ENCODE measurements at regions not wholly inside any gene's neighbourhood (a gene's known extent, or its start where the extent isn't known, plus 50 kb on each side); places are given as distances from the start of the nearest gene placed in this dataset.

GRCh38 chr1:17912491-17912890, 157.4 kb downstream of the ACTL8 start:
- Histone ChIP-seq H3K4me3 (ENCODE audit: low read depth, low read length) (no peak overlapping the region), H2BK120ac (ENCODE audit: insufficient read depth, low read length, poor library complexity) (no peak overlapping the region), H4K12ac (ENCODE audit: low read depth, low read length) (no peak overlapping the region), H2BK12ac (ENCODE audit: low read length) (no peak overlapping the region), H3K18ac (ENCODE audit: low read length) (no peak overlapping the region), H3K4ac (ENCODE audit: low read depth, low read length) (no peak overlapping the region), H4K91ac (ENCODE audit: low read depth, low read length) (no peak overlapping the region), H3K4me1 (ENCODE audit: control insufficient read depth in 1 of 2, insufficient read depth in 2 of 2, low read length in 2 of 2) (no peaks in the 10 kb centered on the region), H3K9ac (ENCODE audit: low read length) (no peak overlapping the region), H2AK5ac (ENCODE audit: low read length) (no peak overlapping the region), H3K27me3 (ENCODE audit: insufficient read depth, low read length) (no peaks in the 10 kb centered on the region), H3K79me2 (ENCODE audit: control insufficient read depth, insufficient read depth, low read length, poor library complexity) (no peaks in the 10 kb centered on the region), H3K4me2 (ENCODE audit: low read length) (no peak overlapping the region), H3K27ac (ENCODE audit: low read depth, low read length) (no peak overlapping the region), H2BK5ac (ENCODE audit: low read depth, low read length, poor library complexity) (no peak overlapping the region), H2AFZ (ENCODE audit: insufficient read depth, low read length, poor library complexity) (no peak overlapping the region), H3K79me1 (ENCODE audit: low read length) (no peaks in the 10 kb centered on the region), H3K23ac (ENCODE audit: low read length) (no peak overlapping the region), H4K8ac (ENCODE audit: low read depth, low read length) (no peak overlapping the region), H3K9me3 (ENCODE audit: insufficient read depth, low read depth, low read length) (no peaks in the 10 kb centered on the region), H3K36me3 (ENCODE audit: control insufficient read depth in 1 of 2, insufficient read depth in 2 of 2, low read length in 2 of 2) (no peaks in the 10 kb centered on the region), H3K14ac (ENCODE audit: low read length) (no peak overlapping the region)
- no CpG with 5 or more reads among the region's 7 CpGs for WGBS (ENCODE audit: extremely low coverage, insufficient coverage, insufficient read length)
- no peak for DNase-seq

GRCh38 chr1:17913326-17914115, 158.4 kb downstream of the ACTL8 start:
- no peak overlapping the region for H3K9ac ChIP-seq (ENCODE audit: low read length)
- no peak overlapping the region for H3K18ac ChIP-seq (ENCODE audit: low read length)
- H4K8ac ChIP-seq (ENCODE audit: low read depth, low read length): no peak overlapping the region
- no peaks in the 10 kb centered on the region for H3K4me1 ChIP-seq (ENCODE audit: control insufficient read depth in 1 of 2, insufficient read depth in 2 of 2, low read length in 2 of 2)
- WGBS (ENCODE audit: extremely low coverage, insufficient coverage, insufficient read length): no CpG with 5 or more reads among the region's 14 CpGs
- H3K4ac ChIP-seq (ENCODE audit: low read depth, low read length): no peak overlapping the region
- no peak overlapping the region for H2AFZ ChIP-seq (ENCODE audit: insufficient read depth, low read length, poor library complexity)
- H3K27ac ChIP-seq (ENCODE audit: low read depth, low read length): no peak overlapping the region
- H3K4me2 ChIP-seq (ENCODE audit: low read length): no peak overlapping the region
- H3K9me3 ChIP-seq (ENCODE audit: insufficient read depth, low read depth, low read length): no peaks in the 10 kb centered on the region
- H3K23ac ChIP-seq (ENCODE audit: low read length): no peak overlapping the region
- H3K4me3 ChIP-seq (ENCODE audit: low read depth, low read length): no peak overlapping the region
- H2BK5ac ChIP-seq (ENCODE audit: low read depth, low read length, poor library complexity): no peak overlapping the region
- no peak overlapping the region for H2BK120ac ChIP-seq (ENCODE audit: insufficient read depth, low read length, poor library complexity)
- no peak overlapping the region for H2AK5ac ChIP-seq (ENCODE audit: low read length)
- H3K14ac ChIP-seq (ENCODE audit: low read length): no peak overlapping the region
- no peak overlapping the region for H2BK12ac ChIP-seq (ENCODE audit: low read length)
- no peaks in the 10 kb centered on the region for H3K36me3 ChIP-seq (ENCODE audit: control insufficient read depth in 1 of 2, insufficient read depth in 2 of 2, low read length in 2 of 2)
- H4K12ac ChIP-seq (ENCODE audit: low read depth, low read length): no peak overlapping the region
- no peak for DNase-seq
- no peaks in the 10 kb centered on the region for H3K27me3 ChIP-seq (ENCODE audit: insufficient read depth, low read length)
- no peaks in the 10 kb centered on the region for H3K79me1 ChIP-seq (ENCODE audit: low read length)
- H3K79me2 ChIP-seq (ENCODE audit: control insufficient read depth, insufficient read depth, low read length, poor library complexity): no peaks in the 10 kb centered on the region
- no peak overlapping the region for H4K91ac ChIP-seq (ENCODE audit: low read depth, low read length)

- no CpG with 5 or more reads among the region's 7 CpGs for WGBS (ENCODE audit: extremely low coverage, insufficient coverage, insufficient read length)
- no peak overlapping the region for H3K23ac ChIP-seq (ENCODE audit: low read length)
- no peak overlapping the region for H2AFZ ChIP-seq (ENCODE audit: insufficient read depth, low read length, poor library complexity)
- no peaks in the 10 kb centered on the region for H3K4me1 ChIP-seq (ENCODE audit: control insufficient read depth in 1 of 2, insufficient read depth in 2 of 2, low read length in 2 of 2)
- H4K12ac ChIP-seq (ENCODE audit: low read depth, low read length): no peak overlapping the region
- H3K36me3 ChIP-seq (ENCODE audit: control insufficient read depth in 1 of 2, insufficient read depth in 2 of 2, low read length in 2 of 2): no peaks in the 10 kb centered on the region
- no peaks in the 10 kb centered on the region for H3K9me3 ChIP-seq (ENCODE audit: insufficient read depth, low read depth, low read length)
- H3K4me2 ChIP-seq (ENCODE audit: low read length): no peak overlapping the region
- no peak overlapping the region for H3K4me3 ChIP-seq (ENCODE audit: low read depth, low read length)
- no peak overlapping the region for H3K27ac ChIP-seq (ENCODE audit: low read depth, low read length)
- H3K9ac ChIP-seq (ENCODE audit: low read length): no peak overlapping the region
- no peak overlapping the region for H4K91ac ChIP-seq (ENCODE audit: low read depth, low read length)
- no peak overlapping the region for H4K8ac ChIP-seq (ENCODE audit: low read depth, low read length)
- no peak overlapping the region for H2BK12ac ChIP-seq (ENCODE audit: low read length)
- H2BK120ac ChIP-seq (ENCODE audit: insufficient read depth, low read length, poor library complexity): no peak overlapping the region
- DNase-seq: no peak
- no peak overlapping the region for H3K4ac ChIP-seq (ENCODE audit: low read depth, low read length)
- no peaks in the 10 kb centered on the region for H3K79me2 ChIP-seq (ENCODE audit: control insufficient read depth, insufficient read depth, low read length, poor library complexity)
- no peaks in the 10 kb centered on the region for H3K27me3 ChIP-seq (ENCODE audit: insufficient read depth, low read length)
- no peaks in the 10 kb centered on the region for H3K79me1 ChIP-seq (ENCODE audit: low read length)
- H2AK5ac ChIP-seq (ENCODE audit: low read length): no peak overlapping the region
- H3K14ac ChIP-seq (ENCODE audit: low read length): no peak overlapping the region
- no peak overlapping the region for H2BK5ac ChIP-seq (ENCODE audit: low read depth, low read length, poor library complexity)
- H3K18ac ChIP-seq (ENCODE audit: low read length): no peak overlapping the region
Measured at GRCh38 chr1:17914131-17914530, 159.0 kb downstream of the ACTL8 start.

- no CpG with 5 or more reads among the region's 9 CpGs for WGBS (ENCODE audit: extremely low coverage, insufficient coverage, insufficient read length)
- Histone ChIP-seq H3K9ac (ENCODE audit: low read length) (no peak overlapping the region), H2BK120ac (ENCODE audit: insufficient read depth, low read length, poor library complexity) (no peak overlapping the region), H3K36me3 (ENCODE audit: control insufficient read depth in 1 of 2, insufficient read depth in 2 of 2, low read length in 2 of 2) (no peaks in the 10 kb centered on the region), H3K18ac (ENCODE audit: low read length) (no peak overlapping the region), H4K12ac (ENCODE audit: low read depth, low read length) (no peak overlapping the region), H3K4me3 (ENCODE audit: low read depth, low read length) (no peak overlapping the region), H2AK5ac (ENCODE audit: low read length) (no peak overlapping the region), H3K4ac (ENCODE audit: low read depth, low read length) (no peak overlapping the region), H3K4me2 (ENCODE audit: low read length) (no peak overlapping the region), H2BK5ac (ENCODE audit: low read depth, low read length, poor library complexity) (no peak overlapping the region), H3K4me1 (ENCODE audit: control insufficient read depth in 1 of 2, insufficient read depth in 2 of 2, low read length in 2 of 2) (no peaks in the 10 kb centered on the region), H3K79me2 (ENCODE audit: control insufficient read depth, insufficient read depth, low read length, poor library complexity) (no peaks in the 10 kb centered on the region), H3K27me3 (ENCODE audit: insufficient read depth, low read length) (no peaks in the 10 kb centered on the region), H4K8ac (ENCODE audit: low read depth, low read length) (no peak overlapping the region), H3K14ac (ENCODE audit: low read length) (no peak overlapping the region), H2AFZ (ENCODE audit: insufficient read depth, low read length, poor library complexity) (no peak overlapping the region), H3K79me1 (ENCODE audit: low read length) (no peaks in the 10 kb centered on the region), H3K9me3 (ENCODE audit: insufficient read depth, low read depth, low read length) (no peaks in the 10 kb centered on the region), H3K27ac (ENCODE audit: low read depth, low read length) (no peak overlapping the region), H4K91ac (ENCODE audit: low read depth, low read length) (no peak overlapping the region), H2BK12ac (ENCODE audit: low read length) (no peak overlapping the region), H3K23ac (ENCODE audit: low read length) (no peak overlapping the region)
- no peak for DNase-seq
Measured at GRCh38 chr1:17914987-17915386, 159.9 kb downstream of the ACTL8 start.

Measured in trophoblast cell (in vitro differentiated cells and primary cell).